Kidney epithelial cell (primary cell): ENCODE measurements at regions not wholly inside any gene's neighbourhood (a gene's known extent, or its start where the extent isn't known, plus 50 kb on each side); places are given as distances from the start of the nearest gene placed in this dataset.

Experiments used
- DNase-seq: peaks from one replicate; pipeline ENCODE4 v3.0.0-alpha.2; 2010; ENCODE audit warnings: low read depth
- H3K27me3 ChIP-seq: 2 replicates; pipeline ENCODE4 v1.6.0; 2011; ENCODE audit warnings: low read length; ENCODE audit not compliant: control insufficient read depth, insufficient read depth
- H3K36me3 ChIP-seq: 2 replicates; pipeline ENCODE4 v1.5.1; 2011; ENCODE audit warnings: low read length; ENCODE audit not compliant: control insufficient read depth, insufficient read depth
- H3K4me3 ChIP-seq: 2 replicates; pipeline ENCODE4 v1.5.1; 2011; ENCODE audit warnings: low read depth, mild to moderate bottlenecking, control low read depth, low read length
- TF ChIP-seq, protein P1 (sequence below): IDR thresholded peaks from 2 replicates; pipeline ENCODE4 v1.5.1; 2011; ENCODE audit warnings: mild to moderate bottlenecking, moderate library complexity, low read length, control low read depth, inconsistent platforms; ENCODE audit not compliant: insufficient read depth, poor library complexity, severe bottlenecking

DNA sequence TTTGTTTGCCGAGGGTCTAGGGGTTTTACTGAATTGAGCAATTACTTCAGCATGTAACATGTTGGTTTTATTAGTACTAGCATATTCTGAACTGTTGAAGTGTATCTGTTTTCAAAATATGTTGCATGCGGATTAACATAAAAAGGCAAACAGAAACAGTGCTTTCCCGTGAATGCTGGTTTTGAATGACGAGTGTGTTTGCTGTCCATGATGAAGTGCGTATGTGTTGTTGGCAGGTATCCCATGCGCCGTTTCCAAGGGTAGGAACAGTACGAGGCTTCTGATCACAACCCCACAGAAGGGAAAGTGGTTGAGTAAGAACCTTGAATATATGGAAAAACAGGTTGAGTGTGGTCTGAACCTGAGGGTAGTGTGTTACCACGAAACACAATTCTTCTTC is 232.9 kb downstream of the SAMD5 start:
- no peaks in the 10 kb centered on the region for H3K36me3 ChIP-seq
- DNase-seq, result no peak
- TF ChIP-seq, protein P1, sequence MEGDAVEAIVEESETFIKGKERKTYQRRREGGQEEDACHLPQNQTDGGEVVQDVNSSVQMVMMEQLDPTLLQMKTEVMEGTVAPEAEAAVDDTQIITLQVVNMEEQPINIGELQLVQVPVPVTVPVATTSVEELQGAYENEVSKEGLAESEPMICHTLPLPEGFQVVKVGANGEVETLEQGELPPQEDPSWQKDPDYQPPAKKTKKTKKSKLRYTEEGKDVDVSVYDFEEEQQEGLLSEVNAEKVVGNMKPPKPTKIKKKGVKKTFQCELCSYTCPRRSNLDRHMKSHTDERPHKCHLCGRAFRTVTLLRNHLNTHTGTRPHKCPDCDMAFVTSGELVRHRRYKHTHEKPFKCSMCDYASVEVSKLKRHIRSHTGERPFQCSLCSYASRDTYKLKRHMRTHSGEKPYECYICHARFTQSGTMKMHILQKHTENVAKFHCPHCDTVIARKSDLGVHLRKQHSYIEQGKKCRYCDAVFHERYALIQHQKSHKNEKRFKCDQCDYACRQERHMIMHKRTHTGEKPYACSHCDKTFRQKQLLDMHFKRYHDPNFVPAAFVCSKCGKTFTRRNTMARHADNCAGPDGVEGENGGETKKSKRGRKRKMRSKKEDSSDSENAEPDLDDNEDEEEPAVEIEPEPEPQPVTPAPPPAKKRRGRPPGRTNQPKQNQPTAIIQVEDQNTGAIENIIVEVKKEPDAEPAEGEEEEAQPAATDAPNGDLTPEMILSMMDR, result no peak

DNA sequence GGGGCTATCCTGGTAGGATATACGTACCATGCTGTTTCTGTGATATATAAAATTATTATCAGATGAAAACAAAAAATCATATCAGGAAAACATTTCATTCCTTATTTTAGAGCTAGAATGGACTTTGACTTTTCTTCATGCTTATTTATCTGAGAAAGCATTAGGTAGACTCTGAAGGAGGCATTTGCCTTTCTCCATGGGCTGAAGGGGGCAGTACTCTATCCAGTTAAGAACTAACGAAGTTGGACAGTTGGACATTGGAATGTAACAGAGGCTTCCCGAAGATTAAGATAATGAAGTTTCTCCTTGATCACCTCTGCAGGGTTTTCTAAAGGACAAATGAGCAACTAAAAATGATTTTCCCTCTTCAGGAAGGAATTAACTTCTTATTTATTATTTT is 233.9 kb downstream of the SAMD5 start:
- H3K36me3 ChIP-seq, result no peaks in the 10 kb centered on the region
- no peaks in the 10 kb centered on the region for H3K27me3 ChIP-seq
- TF ChIP-seq, protein P1, result no peak
- no peak for DNase-seq
- no peak overlapping the region for H3K4me3 ChIP-seq

More for the DNA sequence above, 232.9 kb downstream of the SAMD5 start:
- no peaks in the 10 kb centered on the region for H3K27me3 ChIP-seq
- no peak overlapping the region for H3K4me3 ChIP-seq

DNA sequence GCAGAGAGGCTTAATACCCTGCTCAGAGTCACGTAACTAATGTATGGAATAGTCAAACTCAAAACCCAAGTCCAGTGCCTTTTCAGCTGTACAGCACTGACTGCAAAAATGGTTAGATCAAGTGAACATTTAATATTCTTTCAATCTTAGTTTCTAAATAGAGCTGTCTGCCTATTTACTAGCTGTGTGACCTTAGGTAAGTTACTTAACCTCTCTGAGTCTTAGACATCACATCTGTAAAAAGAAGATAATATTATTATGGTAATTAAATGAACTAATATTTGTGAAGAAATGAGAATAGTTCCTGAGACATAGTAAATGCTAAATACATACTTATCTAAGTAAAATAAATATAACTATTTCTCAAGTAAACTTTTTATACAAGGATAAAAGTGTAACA is 235.5 kb downstream of the SAMD5 start:
- TF ChIP-seq, protein P1, result no peak
- H3K27me3 ChIP-seq, result no peaks in the 10 kb centered on the region
- H3K36me3 ChIP-seq, result no peaks in the 10 kb centered on the region
- no peak overlapping the region for H3K4me3 ChIP-seq
- no peak for DNase-seq

DNA sequence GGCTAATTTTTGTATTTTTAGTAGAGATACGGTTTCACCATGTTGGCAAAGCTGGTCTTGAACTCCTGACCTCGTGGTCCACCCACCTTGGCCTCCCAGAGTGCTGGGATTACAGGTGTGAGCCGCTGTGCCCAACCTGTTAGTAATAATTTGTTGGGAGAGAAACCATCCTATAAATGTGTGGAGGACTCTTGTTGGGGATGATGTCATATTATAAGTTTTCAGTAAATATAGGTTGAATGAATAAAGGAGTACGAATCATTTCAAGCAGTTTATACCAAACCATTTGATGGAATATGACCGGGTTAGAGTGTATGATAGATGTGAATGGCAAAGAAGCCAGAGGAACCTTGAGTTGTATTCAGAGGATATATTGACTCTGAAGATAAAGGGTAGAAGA is 240.8 kb downstream of the SAMD5 start:
- TF ChIP-seq, protein P1, result no peak
- Histone ChIP-seq H3K27me3 (no peaks in the 10 kb centered on the region), H3K36me3 (no peaks in the 10 kb centered on the region), H3K4me3 (no peak overlapping the region)
- no peak for DNase-seq

DNA sequence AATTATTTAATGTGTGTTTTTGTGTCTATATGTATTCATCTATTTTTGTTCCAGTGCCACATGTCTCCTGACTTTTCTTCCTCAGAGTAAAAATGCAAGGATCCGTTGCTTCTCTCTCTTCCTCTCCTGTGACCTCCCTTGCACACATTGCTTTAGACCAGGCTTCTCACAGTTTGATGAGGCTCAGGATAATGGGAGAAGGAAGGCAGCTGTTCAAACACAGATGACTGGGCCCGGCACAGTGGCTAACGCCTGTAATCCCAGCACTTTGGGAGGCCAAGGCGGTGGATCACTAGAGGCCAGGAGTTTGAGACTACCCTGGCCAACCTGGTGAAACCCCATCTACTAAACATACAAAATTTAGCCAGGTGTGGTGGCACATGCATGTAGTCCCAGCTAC is 241.9 kb downstream of the SAMD5 start:
- TF ChIP-seq, protein P1, result no peak
- Histone ChIP-seq H3K36me3 (no peaks in the 10 kb centered on the region), H3K4me3 (no peak overlapping the region), H3K27me3 (no peaks in the 10 kb centered on the region)
- no peak for DNase-seq

DNA sequence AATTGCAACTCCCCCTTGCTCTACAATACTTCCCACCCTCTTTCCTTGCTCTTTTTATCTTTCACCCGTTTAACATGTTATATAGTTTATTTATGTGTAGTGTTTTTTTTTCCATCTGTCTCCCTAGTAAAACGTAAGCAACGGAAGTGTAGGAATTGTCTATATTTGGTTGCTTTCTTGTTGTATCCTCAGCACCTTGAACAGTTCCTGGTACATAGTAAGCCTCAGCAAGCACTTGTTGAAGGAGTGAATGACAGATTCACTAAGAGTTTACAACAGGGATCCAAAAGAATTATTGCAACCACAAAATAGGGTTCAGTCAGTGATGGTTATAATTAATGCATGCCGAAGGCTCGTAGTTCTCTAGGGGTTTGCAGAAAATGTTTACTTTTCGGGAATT is 242.7 kb downstream of the SAMD5 start:
- no peak overlapping the region for H3K4me3 ChIP-seq
- no peak for DNase-seq
- H3K27me3 ChIP-seq, result no peaks in the 10 kb centered on the region
- no peaks in the 10 kb centered on the region for H3K36me3 ChIP-seq
- TF ChIP-seq, protein P1, result no peak
